A549 (cell line): ENCODE measurements at regions not wholly inside any gene's neighbourhood (a gene's known extent, or its start where the extent isn't known, plus 50 kb on each side); places are given as distances from the start of the nearest gene placed in this dataset.

Experiments
- ATAC-seq, 2 experiments: fragments of 200-7000 bp in 1 of 2; fragments of >200 bp in 1 of 2; cut with Nextera tagmentation in 1 of 2; cut with Tn5 transposase in 1 of 2; 3 replicates each; pipeline versions ENCODE4 v1.8.0 to v1.9.1; 2018 to 2020; ENCODE audit warnings: mild to moderate bottlenecking in 1 of 2, moderate library complexity in 1 of 2
- CTCF ChIA-PET: fragments of 300-600 bp; sonication (Branson Sonifier 250); formaldehyde crosslinking; extraction: SDS; loops from one replicate; lab custom pipeline; 2021; ENCODE audit warnings: antibody characterized with exemption, inconsistent platforms; lab: Yijun Ruan, JAX
- POLR2A ChIA-PET: fragments of 350-600 bp; formaldehyde crosslinking; extraction: SDS; loops from one replicate; lab custom pipeline; 2021; ENCODE audit warnings: antibody characterized with exemption, inconsistent platforms; lab: Yijun Ruan, JAX
- DNase-seq, 2 experiments: peaks; one replicate each; pipeline versions ENCODE4 v3.0.0 to v3.0.0-alpha.2; 2011 to 2016; ENCODE audit warnings: low read depth in 1 of 2, low spot score in 1 of 2
- FAIRE-seq: peaks from 2 replicates; lab custom pipeline; 2011; peaks lifted over from hg19 to GRCh38; lab: Jason Lieb, UNC
- H3K27ac ChIP-seq, 2 experiments: fragments of >200 bp; sonication (Bioruptor Twin); formaldehyde crosslinking; 3 replicates each; pipeline ENCODE4 v1.5.1; 2016 to 2017
- H3K4me1 ChIP-seq: fragments of >200 bp; sonication (Bioruptor Twin); formaldehyde crosslinking; 3 replicates; pipeline ENCODE4 v1.6.1; 2016
- H3K4me2 ChIP-seq: fragments of >200 bp; sonication (Bioruptor Twin); formaldehyde crosslinking; 3 replicates; pipeline ENCODE4 v1.6.1; 2016
- H3K4me3 ChIP-seq: fragments of >200 bp; sonication (Bioruptor Twin); formaldehyde crosslinking; 3 replicates; pipeline ENCODE4 v1.5.1; 2016
- H3K9me3 ChIP-seq: fragments of >200 bp; sonication (Bioruptor Twin); formaldehyde crosslinking; 3 replicates; pipeline ENCODE4 v1.6.1; 2016
- CEBPB ChIP-seq, 2 experiments: fragments of >200 bp in 1 of 2; sonication (Bioruptor Twin) in 1 of 2; formaldehyde crosslinking in 1 of 2; IDR thresholded peaks; 2 replicates each; pipeline ENCODE4 v1.6.1; 2012 to 2016
- CHD4 ChIP-seq: fragments of 200-600 bp; sonication (generic); IDR thresholded peaks from 2 replicates; pipeline ENCODE4 v1.6.1; 2016; ENCODE audit warnings: antibody characterized with exemption, mild to moderate bottlenecking, borderline replicate concordance
- EP300 ChIP-seq, 2 experiments: fragments of >200 bp; sonication (Bioruptor Twin); formaldehyde crosslinking; IDR thresholded peaks; 2 replicates in 1 of 2; 3 replicates in 1 of 2; pipeline ENCODE4 v1.6.1; 2016 to 2017
- FOSB ChIP-seq: fragments of 250-450 bp; sonication (Bioruptor Pico); IDR thresholded peaks from 2 replicates; pipeline ENCODE4 v1.5.0; 2020; ENCODE audit warnings: mild to moderate bottlenecking, moderate library complexity
- HOXA7 ChIP-seq: fragments of 250-450 bp; sonication (Bioruptor Pico); IDR thresholded peaks from 2 replicates; pipeline ENCODE4 v1.5.0; 2020; ENCODE audit warnings: mild to moderate bottlenecking, moderate library complexity
- HOXB13 ChIP-seq: fragments of 250-450 bp; sonication (Bioruptor Pico); IDR thresholded peaks from 2 replicates; pipeline ENCODE4 v1.5.0; 2020; ENCODE audit warnings: low read depth, mild to moderate bottlenecking, moderate library complexity
- KDM1A ChIP-seq: fragments of 200-600 bp; sonication (generic); IDR thresholded peaks from 2 replicates; pipeline ENCODE4 v1.6.1; 2016; ENCODE audit warnings: low read depth, mild to moderate bottlenecking
- KDM5A ChIP-seq: fragments of 200-600 bp; sonication (generic); IDR thresholded peaks from 2 replicates; pipeline ENCODE4 v1.6.1; 2016; ENCODE audit warnings: antibody characterized with exemption, mild to moderate bottlenecking
- MAZ ChIP-seq: fragments of 150-350 bp; IDR thresholded peaks from 2 replicates; pipeline ENCODE4 v1.6.1; 2014; ENCODE audit warnings: antibody characterized with exemption, low read depth, low read length, borderline replicate concordance
- NR3C1 ChIP-seq: fragments of >200 bp; sonication (Bioruptor Twin); formaldehyde crosslinking; IDR thresholded peaks from 3 replicates; pipeline ENCODE4 v1.6.1; 2017
- PHF8 ChIP-seq: fragments of 200-600 bp; sonication (generic); IDR thresholded peaks from 2 replicates; pipeline ENCODE4 v1.6.1; 2016; ENCODE audit warnings: low read depth, mild to moderate bottlenecking, antibody characterized with exemption, moderate library complexity, borderline replicate concordance
- POLR2AphosphoS2 ChIP-seq: conservative IDR thresholded peaks from 2 replicates; pipeline ENCODE4 v1.6.1; 2012; ENCODE audit warnings: low read length, improper control_type of control experiment, inconsistent platforms
- RARB ChIP-seq: fragments of 250-450 bp; sonication (Bioruptor Pico); IDR thresholded peaks from 2 replicates; pipeline ENCODE4 v1.8.0; 2021; ENCODE audit warnings: mild to moderate bottlenecking, moderate library complexity
- RCOR1 ChIP-seq: fragments of 150-350 bp; IDR thresholded peaks from 2 replicates; pipeline ENCODE4 v1.6.1; 2014; ENCODE audit warnings: antibody characterized with exemption, low read length, low read depth
- RFX5 ChIP-seq: fragments of 450-650 bp; IDR thresholded peaks from 2 replicates; pipeline ENCODE4 v1.7.1; 2014; ENCODE audit warnings: antibody characterized with exemption, mild to moderate bottlenecking, moderate library complexity
- RNF2 ChIP-seq: fragments of 200-600 bp; sonication (generic); IDR thresholded peaks from 2 replicates; pipeline ENCODE4 v1.6.1; 2016; ENCODE audit warnings: low read depth, mild to moderate bottlenecking, antibody characterized with exemption, moderate library complexity, borderline replicate concordance
- SREBF2 ChIP-seq: fragments of 450-650 bp; IDR thresholded peaks from 2 replicates; pipeline ENCODE4 v1.6.1; 2014; ENCODE audit warnings: mild to moderate bottlenecking, moderate library complexity
- TP53 ChIP-seq: fragments of 250-450 bp; sonication (Bioruptor Pico); IDR thresholded peaks from 2 replicates; pipeline ENCODE4 v1.5.0; 2021; ENCODE audit warnings: mild to moderate bottlenecking, moderate library complexity
- ZFP36 ChIP-seq: fragments of 450-650 bp; IDR thresholded peaks from 2 replicates; pipeline ENCODE4 v1.6.1; 2014; ENCODE audit warnings: borderline replicate concordance; ENCODE audit not compliant: partially characterized antibody
- ZSCAN20 ChIP-seq: fragments of 250-450 bp; sonication (Bioruptor Pico); IDR thresholded peaks from 2 replicates; pipeline ENCODE4 v1.8.0; 2022; ENCODE audit warnings: mild to moderate bottlenecking, moderate library complexity
- WGBS: methylation state at CpG from one replicate; pipeline ENCODE4 v1.1.6; 2017; ENCODE audit errors: missing lambda C conversion rate; 5-methylcytosine and 5-hydroxymethylcytosine counted together
- TF ChIP-seq, protein P1 (sequence below): fragments of 200-600 bp; sonication (generic); IDR thresholded peaks from 2 replicates; pipeline ENCODE4 v1.6.1; 2016; ENCODE audit warnings: antibody characterized with exemption, mild to moderate bottlenecking, moderate library complexity
- TF ChIP-seq, protein P2 (sequence below): fragments of 150-350 bp; IDR thresholded peaks from 2 replicates; pipeline ENCODE4 v1.6.1; 2014; ENCODE audit warnings: low read depth, mild to moderate bottlenecking, low read length
- TF ChIP-seq, protein P3 (sequence below): fragments of 450-650 bp; IDR thresholded peaks from 2 replicates; pipeline ENCODE4 v1.6.1; 2014; ENCODE audit warnings: antibody characterized with exemption
- TF ChIP-seq, protein P4 (sequence below): IDR thresholded peaks from 2 replicates; pipeline ENCODE4 v1.6.1; 2012
- TF ChIP-seq, protein P5 (sequence below): IDR thresholded peaks from 2 replicates; pipeline ENCODE4 v1.6.1; 2012
- TF ChIP-seq, protein P6 (sequence below): fragments of 250-450 bp; sonication (Bioruptor Pico); IDR thresholded peaks from 2 replicates; pipeline ENCODE4 v1.5.0; 2020; ENCODE audit warnings: low read depth, mild to moderate bottlenecking, moderate library complexity

DNA sequence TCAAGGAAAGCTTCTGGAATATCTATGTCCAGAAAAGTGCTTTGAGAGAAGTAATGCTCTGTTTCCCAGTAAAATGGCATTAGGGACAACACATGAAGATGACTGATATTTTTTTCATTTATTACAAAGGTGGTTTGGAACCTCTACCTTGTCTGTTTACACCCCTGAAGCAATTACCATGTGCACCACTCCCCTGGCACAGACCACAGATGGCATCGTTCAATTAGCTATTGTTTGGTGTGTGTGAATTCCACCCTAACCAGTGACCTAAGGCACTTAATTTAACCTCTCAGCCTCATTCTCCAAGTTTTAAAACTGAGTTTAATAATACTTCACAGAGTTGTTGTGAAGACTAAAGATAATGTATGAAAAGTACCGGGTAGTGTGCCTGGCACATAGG lies 127.6 kb upstream of the BMAL1 start:
- ChIA-PET CTCF (interaction anchor here (0.9 to 8.1 kb wide), 7 partner anchors 9 to 819 kb away, joined by 3 to 141 read pairs (median 6); partner anchors contain the start of gene RASSF10), POLR2A (interaction anchor here (1.4 kb wide), 1 partner anchor 141 kb away, joined by 5 read pairs; the partner anchor contains the start of gene RASSF10)
- Histone ChIP-seq H3K27ac (peak overlapping the region; percentile 24 to 73; a peak in 4 of 6 replicates), H3K9me3 (0 out of 3 replicates have a peak, but pooled peaks cover 3% of the 10 kb centered on the region), H3K4me1 (peaks cover 17% of the 10 kb centered on the region; the same call in 2 of the 3 replicates), H3K4me3 (no peak overlapping the region), H3K4me2 (no peak overlapping the region)
- DNase-seq (no peak), ATAC-seq (no peak), FAIRE-seq (no peak)
- WGBS: 86% methylated on average over 2 of the region's 2 CpGs
- TF ChIP-seq, protein P1, sequence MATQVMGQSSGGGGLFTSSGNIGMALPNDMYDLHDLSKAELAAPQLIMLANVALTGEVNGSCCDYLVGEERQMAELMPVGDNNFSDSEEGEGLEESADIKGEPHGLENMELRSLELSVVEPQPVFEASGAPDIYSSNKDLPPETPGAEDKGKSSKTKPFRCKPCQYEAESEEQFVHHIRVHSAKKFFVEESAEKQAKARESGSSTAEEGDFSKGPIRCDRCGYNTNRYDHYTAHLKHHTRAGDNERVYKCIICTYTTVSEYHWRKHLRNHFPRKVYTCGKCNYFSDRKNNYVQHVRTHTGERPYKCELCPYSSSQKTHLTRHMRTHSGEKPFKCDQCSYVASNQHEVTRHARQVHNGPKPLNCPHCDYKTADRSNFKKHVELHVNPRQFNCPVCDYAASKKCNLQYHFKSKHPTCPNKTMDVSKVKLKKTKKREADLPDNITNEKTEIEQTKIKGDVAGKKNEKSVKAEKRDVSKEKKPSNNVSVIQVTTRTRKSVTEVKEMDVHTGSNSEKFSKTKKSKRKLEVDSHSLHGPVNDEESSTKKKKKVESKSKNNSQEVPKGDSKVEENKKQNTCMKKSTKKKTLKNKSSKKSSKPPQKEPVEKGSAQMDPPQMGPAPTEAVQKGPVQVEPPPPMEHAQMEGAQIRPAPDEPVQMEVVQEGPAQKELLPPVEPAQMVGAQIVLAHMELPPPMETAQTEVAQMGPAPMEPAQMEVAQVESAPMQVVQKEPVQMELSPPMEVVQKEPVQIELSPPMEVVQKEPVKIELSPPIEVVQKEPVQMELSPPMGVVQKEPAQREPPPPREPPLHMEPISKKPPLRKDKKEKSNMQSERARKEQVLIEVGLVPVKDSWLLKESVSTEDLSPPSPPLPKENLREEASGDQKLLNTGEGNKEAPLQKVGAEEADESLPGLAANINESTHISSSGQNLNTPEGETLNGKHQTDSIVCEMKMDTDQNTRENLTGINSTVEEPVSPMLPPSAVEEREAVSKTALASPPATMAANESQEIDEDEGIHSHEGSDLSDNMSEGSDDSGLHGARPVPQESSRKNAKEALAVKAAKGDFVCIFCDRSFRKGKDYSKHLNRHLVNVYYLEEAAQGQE: no peak
- TF ChIP-seq, protein P2, sequence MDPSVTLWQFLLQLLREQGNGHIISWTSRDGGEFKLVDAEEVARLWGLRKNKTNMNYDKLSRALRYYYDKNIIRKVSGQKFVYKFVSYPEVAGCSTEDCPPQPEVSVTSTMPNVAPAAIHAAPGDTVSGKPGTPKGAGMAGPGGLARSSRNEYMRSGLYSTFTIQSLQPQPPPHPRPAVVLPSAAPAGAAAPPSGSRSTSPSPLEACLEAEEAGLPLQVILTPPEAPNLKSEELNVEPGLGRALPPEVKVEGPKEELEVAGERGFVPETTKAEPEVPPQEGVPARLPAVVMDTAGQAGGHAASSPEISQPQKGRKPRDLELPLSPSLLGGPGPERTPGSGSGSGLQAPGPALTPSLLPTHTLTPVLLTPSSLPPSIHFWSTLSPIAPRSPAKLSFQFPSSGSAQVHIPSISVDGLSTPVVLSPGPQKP: no peak
- TF ChIP-seq, protein P3, sequence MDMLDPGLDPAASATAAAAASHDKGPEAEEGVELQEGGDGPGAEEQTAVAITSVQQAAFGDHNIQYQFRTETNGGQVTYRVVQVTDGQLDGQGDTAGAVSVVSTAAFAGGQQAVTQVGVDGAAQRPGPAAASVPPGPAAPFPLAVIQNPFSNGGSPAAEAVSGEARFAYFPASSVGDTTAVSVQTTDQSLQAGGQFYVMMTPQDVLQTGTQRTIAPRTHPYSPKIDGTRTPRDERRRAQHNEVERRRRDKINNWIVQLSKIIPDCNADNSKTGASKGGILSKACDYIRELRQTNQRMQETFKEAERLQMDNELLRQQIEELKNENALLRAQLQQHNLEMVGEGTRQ: no peak
- TF ChIP-seq KDM5A: no peak
- TF ChIP-seq, protein P4, sequence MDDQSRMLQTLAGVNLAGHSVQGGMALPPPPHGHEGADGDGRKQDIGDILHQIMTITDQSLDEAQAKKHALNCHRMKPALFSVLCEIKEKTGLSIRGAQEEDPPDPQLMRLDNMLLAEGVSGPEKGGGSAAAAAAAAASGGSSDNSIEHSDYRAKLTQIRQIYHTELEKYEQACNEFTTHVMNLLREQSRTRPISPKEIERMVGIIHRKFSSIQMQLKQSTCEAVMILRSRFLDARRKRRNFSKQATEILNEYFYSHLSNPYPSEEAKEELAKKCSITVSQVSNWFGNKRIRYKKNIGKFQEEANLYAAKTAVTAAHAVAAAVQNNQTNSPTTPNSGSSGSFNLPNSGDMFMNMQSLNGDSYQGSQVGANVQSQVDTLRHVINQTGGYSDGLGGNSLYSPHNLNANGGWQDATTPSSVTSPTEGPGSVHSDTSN: no peak
- TF ChIP-seq FOSB: no peak
- no peak for TF ChIP-seq EP300 (IDR thresholded peaks at IDR 0.05)
- no peak for TF ChIP-seq CEBPB (IDR thresholded peaks at IDR 0.05)
- TF ChIP-seq MAZ: no peak
- TF ChIP-seq RNF2: no peak
- TF ChIP-seq TP53: no peak
- no peak for TF ChIP-seq ZFP36
- no peak for TF ChIP-seq CHD4
- no peak for TF ChIP-seq HOXB13
- TF ChIP-seq RFX5: no peak
- TF ChIP-seq ZSCAN20 (CRISPR knock-in tag): no peak
- TF ChIP-seq POLR2AphosphoS2: no peak
- TF ChIP-seq, protein P5, sequence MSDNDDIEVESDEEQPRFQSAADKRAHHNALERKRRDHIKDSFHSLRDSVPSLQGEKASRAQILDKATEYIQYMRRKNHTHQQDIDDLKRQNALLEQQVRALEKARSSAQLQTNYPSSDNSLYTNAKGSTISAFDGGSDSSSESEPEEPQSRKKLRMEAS: no peak
- no peak for TF ChIP-seq SREBF2
- TF ChIP-seq HOXA7 (CRISPR knock-in tag): no peak

DNA sequence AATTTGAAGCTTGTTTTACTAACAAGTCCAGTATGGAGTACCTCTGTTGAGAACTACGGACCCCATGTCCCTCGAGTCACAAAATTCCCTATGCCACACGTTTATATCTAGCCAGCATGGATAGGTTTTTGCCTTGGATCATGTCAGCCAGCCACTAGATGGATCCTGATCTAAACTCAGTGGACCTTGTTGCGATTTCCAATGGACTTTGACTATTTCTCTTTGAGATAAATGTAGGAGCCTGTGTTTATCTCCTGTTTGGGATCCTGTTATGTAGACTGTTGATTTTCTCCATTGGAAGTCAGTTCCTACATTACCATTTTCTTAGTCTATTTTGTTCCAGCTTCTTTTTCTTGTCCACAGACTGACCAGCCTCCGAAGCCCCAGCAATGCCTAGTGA lies 127.1 kb upstream of the BMAL1 start:
- CTCF ChIA-PET: interaction anchor here (0.9 to 8.1 kb wide), 7 partner anchors 10 to 819 kb away, joined by 3 to 141 read pairs (median 6); partner anchors contain the start of gene RASSF10
- POLR2A ChIA-PET: interaction anchor here (1.4 kb wide), 1 partner anchor 142 kb away, joined by 5 read pairs; the partner anchor contains the start of gene RASSF10

More for the DNA sequence above, 127.1 kb upstream of the BMAL1 start:
- Histone ChIP-seq H3K9me3 (peaks cover 8% of the 10 kb centered on the region; the same call in 1 of the 3 replicates), H3K27ac (peak overlapping the region in 1 of 2 experiments; percentile 73; a peak in 3 of 6 replicates), H3K4me3 (no peak overlapping the region), H3K4me1 (peaks cover 17% of the 10 kb centered on the region; the same call in 2 of the 3 replicates), H3K4me2 (no peak overlapping the region)
- DNase-seq (no peak), ATAC-seq (no peak), FAIRE-seq (no peak)
- no peak for TF ChIP-seq ZFP36
- no peak for TF ChIP-seq KDM1A
- no peak for TF ChIP-seq HOXA7 (CRISPR knock-in tag)
- no peak for TF ChIP-seq NR3C1
- TF ChIP-seq CHD4: no peak
- TF ChIP-seq KDM5A: no peak
- TF ChIP-seq, protein P6, sequence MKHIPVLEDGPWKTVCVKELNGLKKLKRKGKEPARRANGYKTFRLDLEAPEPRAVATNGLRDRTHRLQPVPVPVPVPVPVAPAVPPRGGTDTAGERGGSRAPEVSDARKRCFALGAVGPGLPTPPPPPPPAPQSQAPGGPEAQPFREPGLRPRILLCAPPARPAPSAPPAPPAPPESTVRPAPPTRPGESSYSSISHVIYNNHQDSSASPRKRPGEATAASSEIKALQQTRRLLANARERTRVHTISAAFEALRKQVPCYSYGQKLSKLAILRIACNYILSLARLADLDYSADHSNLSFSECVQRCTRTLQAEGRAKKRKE (CRISPR knock-in tag): no peak
- no peak for TF ChIP-seq PHF8
- TF ChIP-seq RCOR1: no peak
- TF ChIP-seq HOXB13: no peak
- no peak for TF ChIP-seq RARB (CRISPR knock-in tag)
- TF ChIP-seq MAZ: no peak
- 88% methylated on average over 5 of the region's 5 CpGs for WGBS
